GM12878 (cell line): ENCODE measurements at regions not wholly inside any gene's neighbourhood (a gene's known extent, or its start where the extent isn't known, plus 50 kb on each side); places are given as distances from the start of the nearest gene placed in this dataset.

Source experiments
- ATAC-seq: fragments of 200-7000 bp; cut with Tn5 transposase; 3 replicates; pipeline ENCODE4 v1.9.1; 2020; ENCODE audit warnings: mild to moderate bottlenecking, moderate library complexity
- BruUV-seq: library from RNA; stranded (reverse); fragments of 400-500 nt; replicated peaks from 2 replicates; lab custom pipeline; 2021; lab: Mats Ljungman, UMichigan
- CTCF ChIA-PET: fragments of 300-600 bp; sonication (Branson Sonifier 250); formaldehyde crosslinking; extraction: SDS; loops from one replicate; lab custom pipeline; 2021; ENCODE audit warnings: inconsistent platforms; lab: Yijun Ruan, JAX
- POLR2A ChIA-PET: fragments of 350-600 bp; formaldehyde crosslinking; extraction: SDS; loops from one replicate; lab custom pipeline; 2021; ENCODE audit warnings: inconsistent platforms; lab: Charles Lee
- RAD21 ChIA-PET: fragments of 300-600 bp; sonication (Branson Sonifier 250); formaldehyde crosslinking; loops from one replicate; lab custom pipeline; 2023; ENCODE audit warnings: antibody characterized with exemption; ENCODE audit not compliant: unreplicated experiment; lab: Charles Lee
- SMC1A ChIA-PET: fragments of 300-600 bp; sonication (Branson Sonifier 250); formaldehyde crosslinking; loops from one replicate; lab custom pipeline; 2023; ENCODE audit not compliant: unreplicated experiment, uncharacterized antibody; lab: Charles Lee
- DNase-seq: peaks from one replicate; pipeline ENCODE4 v3.0.0-alpha.2; 2011; ENCODE audit warnings: low read depth, low spot score
- FAIRE-seq: peaks from 3 replicates; lab custom pipeline; 2011; peaks lifted over from hg19 to GRCh38; lab: Jason Lieb, UNC
- H2AFZ ChIP-seq: 2 replicates; pipeline ENCODE4 v1.6.0; 2011; ENCODE audit warnings: low read depth, low read length, control low read depth; ENCODE audit not compliant: control insufficient read depth
- H3K27ac ChIP-seq: 2 replicates; pipeline ENCODE4 v1.5.1; 2011; ENCODE audit warnings: control low read depth; ENCODE audit not compliant: control insufficient read depth, insufficient read depth
- H3K27me3 ChIP-seq, 2 experiments: replicated peaks in 1 of 2; 2 replicates each; pipeline versions ENCODE4 v1.6.0 to v1.6.1; 2011; ENCODE audit warnings: low read length in 1 of 2; ENCODE audit not compliant: control insufficient read depth in 2 of 2, insufficient read depth in 2 of 2
- H3K36me3 ChIP-seq, 2 experiments: 2 replicates each; pipeline ENCODE4 v1.5.1; 2011; ENCODE audit warnings: low read length in 1 of 2; ENCODE audit not compliant: control insufficient read depth in 2 of 2, insufficient read depth in 2 of 2
- H3K4me1 ChIP-seq: 2 replicates; pipeline ENCODE4 v1.6.1; 2011; ENCODE audit warnings: mild to moderate bottlenecking, low read length, moderate library complexity, mixed read lengths; ENCODE audit not compliant: control insufficient read depth, insufficient read depth
- H3K4me2 ChIP-seq: 2 replicates; pipeline ENCODE4 v1.6.0; 2011; ENCODE audit warnings: control low read depth; ENCODE audit not compliant: control insufficient read depth, insufficient read depth
- H3K4me3 ChIP-seq: fragments of 200-600 bp; sonication (generic); 2 replicates; pipeline ENCODE4 v1.5.1; 2016
- H3K79me2 ChIP-seq: 2 replicates; pipeline ENCODE4 v1.6.0; 2011; ENCODE audit warnings: low read length; ENCODE audit not compliant: control insufficient read depth, insufficient read depth
- H3K9ac ChIP-seq: 2 replicates; pipeline ENCODE4 v1.8.0; 2011; ENCODE audit warnings: low read length, control low read depth, mixed read lengths; ENCODE audit not compliant: control insufficient read depth, insufficient read depth
- H3K9me3 ChIP-seq: replicated peaks from 3 replicates; pipeline ENCODE4 v1.5.1; 2011; ENCODE audit warnings: mild to moderate bottlenecking, low read length; ENCODE audit not compliant: control insufficient read depth, insufficient read depth
- H4K20me1 ChIP-seq: 2 replicates; pipeline ENCODE4 v1.6.0; 2011; ENCODE audit not compliant: control insufficient read depth, insufficient read depth
- CREM ChIP-seq: IDR thresholded peaks from 2 replicates; pipeline ENCODE4 v1.6.1; 2014; ENCODE audit warnings: antibody characterized with exemption, low read depth
- EGR1 ChIP-seq, 2 experiments: IDR thresholded peaks; 1 replicate in 1 of 2; 2 replicates in 1 of 2; pipeline ENCODE4 v1.6.1; 2011 to 2012; ENCODE audit warnings: low read depth in 2 of 2, low read length in 2 of 2, borderline replicate concordance in 1 of 2, mild to moderate bottlenecking in 1 of 2, moderate library complexity in 1 of 2
- HDGF ChIP-seq: fragments of 450-650 bp; IDR thresholded peaks from 2 replicates; pipeline ENCODE4 v1.6.1; 2016; ENCODE audit warnings: antibody characterized with exemption
- IKZF1 ChIP-seq: fragments of 450-650 bp; conservative IDR thresholded peaks from 2 replicates; pipeline ENCODE4 v1.6.1; 2017; ENCODE audit warnings: antibody characterized with exemption, mild to moderate bottlenecking
- KLF5 ChIP-seq: fragments of 450-650 bp; IDR thresholded peaks from 2 replicates; pipeline ENCODE4 v1.6.1; 2014; ENCODE audit warnings: mild to moderate bottlenecking; ENCODE audit not compliant: partially characterized antibody
- MYB ChIP-seq: fragments of 150-350 bp; IDR thresholded peaks from 2 replicates; pipeline ENCODE4 v1.6.1; 2014; ENCODE audit warnings: mild to moderate bottlenecking, low read depth, low read length, borderline replicate concordance
- MYC ChIP-seq: IDR thresholded peaks from 2 replicates; pipeline ENCODE4 v1.6.1; 2011; ENCODE audit warnings: mild to moderate bottlenecking, low read length, moderate library complexity, inconsistent platforms; ENCODE audit not compliant: insufficient read depth, insufficient replicate concordance, insufficient read length, severe bottlenecking
- RAD21 ChIP-seq: IDR thresholded peaks from 2 replicates; pipeline ENCODE4 v1.6.1; 2011; ENCODE audit warnings: mild to moderate bottlenecking, low read depth, low read length, moderate library complexity; ENCODE audit not compliant: insufficient read depth
- RB1 ChIP-seq: fragments of 450-650 bp; formaldehyde crosslinking; IDR thresholded peaks from 2 replicates; pipeline ENCODE4 v1.6.1; 2017; ENCODE audit warnings: mild to moderate bottlenecking, borderline replicate concordance
- STAT1 ChIP-seq: fragments of 450-650 bp; conservative IDR thresholded peaks from 2 replicates; pipeline ENCODE4 v1.6.1; 2014; ENCODE audit warnings: antibody characterized with exemption, mild to moderate bottlenecking
- SUZ12 ChIP-seq: fragments of 200-600 bp; sonication (generic); IDR thresholded peaks from one replicate; pipeline ENCODE4 v1.6.1; 2018; ENCODE audit warnings: antibody characterized with exemption, mild to moderate bottlenecking; ENCODE audit not compliant: unreplicated experiment
- TAF1 ChIP-seq: IDR thresholded peaks from 2 replicates; pipeline ENCODE4 v1.6.1; 2011; ENCODE audit warnings: mild to moderate bottlenecking, low read depth, low read length, borderline replicate concordance
- ZNF592 ChIP-seq: fragments of 450-650 bp; IDR thresholded peaks from 2 replicates; pipeline ENCODE4 v1.6.1; 2017; ENCODE audit warnings: mild to moderate bottlenecking, moderate library complexity
- ZSCAN29 ChIP-seq: fragments of 450-650 bp; IDR thresholded peaks from 2 replicates; pipeline ENCODE4 v1.6.1; 2017; ENCODE audit warnings: mild to moderate bottlenecking, moderate library complexity
- WGBS: methylation state at CpG from one replicate; pipeline ENCODE4 v1.1.6; 2016; ENCODE audit warnings: low lambda C conversion rate; ENCODE audit not compliant: insufficient replicate concordance, insufficient coverage; ENCODE audit errors: missing lambda C conversion rate; 5-methylcytosine and 5-hydroxymethylcytosine counted together
- in situ Hi-C: fragments of 300-500 bp; cut with MboI; formaldehyde crosslinking; loops from 9 replicates; pipeline ENCODE4 v1.14.3; 2018; ENCODE audit warnings: mixed read lengths
- intact Hi-C: fragments of 100-400 bp; cut with micrococcal nuclease; formaldehyde crosslinking; loops from one replicate; pipeline ENCODE4 v1.14.2; 2022; ENCODE audit not compliant: unreplicated experiment

- FAIRE-seq = no peak
- intact Hi-C loops = no loop called here
- in situ Hi-C loops = no loop called here
- no peak for DNase-seq
- Histone ChIP-seq H3K27me3 (no peaks in the 10 kb centered on the region), H3K9ac (no peak overlapping the region), H3K4me2 (no peak overlapping the region), H3K4me3 (no peak overlapping the region), H3K27ac (no peak overlapping the region), H3K36me3 (no peaks in the 10 kb centered on the region), H3K4me1 (no peaks in the 10 kb centered on the region), H3K9me3 (no peaks in the 10 kb centered on the region; the same call in 1 of the 3 replicates), H3K79me2 (no peaks in the 10 kb centered on the region), H2AFZ (no peak overlapping the region), H4K20me1 (no peaks in the 10 kb centered on the region)
- no TSS peak for BruUV-seq
- CTCF ChIA-PET = no interaction called here
- ATAC-seq = no peak
- TF ChIP-seq ZSCAN29 (no peak), EGR1 (IDR thresholded peaks at IDR 0.05; ENCODE audit: borderline replicate concordance in 1 of 2, low read depth in 2 of 2, low read length in 2 of 2) (no peak), TAF1 (no peak)
- SMC1A ChIA-PET = no interaction called here
- RAD21 ChIA-PET = no interaction called here
- POLR2A ChIA-PET = no interaction called here
Measured at GRCh38 chr21:32860399-32860798, 88.8 kb upstream of the PAXBP1 start.

GRCh38 chr21:32861866-32862265, 90.3 kb upstream of the PAXBP1 start:
- in situ Hi-C loops (no loop called here), intact Hi-C loops (no loop called here)
- Histone ChIP-seq H3K9me3 (no peaks in the 10 kb centered on the region; the same call in 1 of the 3 replicates), H3K4me1 (no peaks in the 10 kb centered on the region), H3K27ac (no peak overlapping the region), H3K36me3 (no peaks in the 10 kb centered on the region), H3K4me3 (no peak overlapping the region), H3K27me3 (no peaks in the 10 kb centered on the region), H4K20me1 (no peaks in the 10 kb centered on the region), H2AFZ (no peak overlapping the region), H3K4me2 (no peak overlapping the region), H3K79me2 (no peaks in the 10 kb centered on the region), H3K9ac (no peak overlapping the region)
- CTCF ChIA-PET = interaction anchor here (1.5 kb wide), 1 partner anchor 335 kb away, joined by 5 read pairs; no protein-coding TSS in a partner anchor
- RAD21 ChIA-PET = no interaction called here
- no peak for ATAC-seq
- no TSS peak for BruUV-seq
- no peak for DNase-seq
- WGBS = 49% methylated on average over 4 of the region's 4 CpGs
- SMC1A ChIA-PET = no interaction called here
- FAIRE-seq = no peak
- POLR2A ChIA-PET = interaction anchor here (0.6 kb wide), 1 partner anchor 363 kb away, joined by 3 read pairs; no protein-coding TSS in a partner anchor
- TF ChIP-seq SUZ12 (no peak), KLF5 (no peak), RAD21 (no peak), CREM (no peak), HDGF (no peak), STAT1 (no peak), MYB (no peak), TAF1 (no peak), IKZF1 (no peak), RB1 (no peak), MYC (no peak), ZNF592 (no peak)
